Activated naive CD4-positive, alpha-beta T cell treated with anti-CD3 and anti-CD28 coated beads, Interleukin-2, amount 50 U/mL, for 72 hours (primary cell): ENCODE measurements at regions not wholly inside any gene's neighbourhood (a gene's known extent, or its start where the extent isn't known, plus 50 kb on each side); places are given as distances from the start of the nearest gene placed in this dataset.

Experiments used
- ATAC-seq, 2 donors: fragments of 150-1000 bp; cut with Tn5 transposase; 2 replicates each; pipeline ENCODE4 v1.10.0; 2021; ENCODE audit warnings: mild to moderate bottlenecking in 2 of 2, moderate library complexity in 2 of 2
- DNase-seq, 2 donors: peaks; one replicate each; pipeline ENCODE4 v3.0.0; 2021 to 2022; ENCODE audit warnings: low spot score in 2 of 2
- H3K27ac Mint-ChIP-seq, 2 donors: one replicate each; pipeline ENCODE4 v1.8.0; 2022; ENCODE audit warnings: mild to moderate bottlenecking in 2 of 2, mixed read lengths in 2 of 2
- H3K36me3 Mint-ChIP-seq, 2 donors: one replicate each; pipeline ENCODE4 v1.8.0; 2022; ENCODE audit warnings: mixed read lengths in 2 of 2
- H3K9me3 Mint-ChIP-seq, 2 donors: one replicate each; pipeline ENCODE4 v1.8.0; 2022; ENCODE audit warnings: mixed read lengths in 2 of 2

DNA sequence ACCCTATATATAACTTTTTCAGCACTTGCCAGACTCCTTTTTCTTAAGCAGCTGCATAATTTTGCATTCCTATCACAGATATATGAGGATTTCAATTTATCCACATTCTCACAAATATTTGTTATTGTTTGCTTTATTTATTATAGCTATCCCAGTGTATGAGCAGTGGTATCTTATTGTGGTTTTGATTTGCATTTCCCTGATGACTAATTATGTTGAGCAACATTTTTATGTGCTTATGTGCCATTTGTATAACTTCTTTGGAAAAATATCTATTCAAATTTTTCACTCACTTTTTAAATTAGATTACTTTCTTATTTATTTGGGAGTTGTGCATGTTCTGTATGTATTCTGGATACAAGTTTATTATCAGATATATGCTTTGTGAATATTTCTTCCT lies 361.9 kb downstream of the KCTD8 start:
- no peak for ATAC-seq
- no peaks in the 10 kb centered on the region for H3K36me3 Mint-ChIP-seq
- no peak for DNase-seq
- H3K27ac Mint-ChIP-seq, result no peak overlapping the region
- H3K9me3 Mint-ChIP-seq, result peaks cover 13 to 25% of the 10 kb centered on the region in 2 donors

- Mint-ChIP-seq H3K36me3 (no peaks in the 10 kb centered on the region), H3K9me3 (peaks cover 2 to 12% of the 10 kb centered on the region in 2 donors), H3K27ac (no peak overlapping the region)
- DNase-seq (no peak), ATAC-seq (no peak)
Measured at GRCh38 chr4:44093390-44093789, 355.2 kb downstream of the KCTD8 start.

- ATAC-seq (no peak), DNase-seq (no peak)
- Mint-ChIP-seq H3K36me3 (peaks cover 0 to 2% of the 10 kb centered on the region in 2 donors), H3K27ac (no peak overlapping the region), H3K9me3 (peaks cover 27% of the 10 kb centered on the region in 2 donors)
Measured at GRCh38 chr4:44098973-44099372, 349.6 kb downstream of the KCTD8 start.

GRCh38 chr4:44100456-44100855 lies 348.2 kb downstream of the KCTD8 start:
- Mint-ChIP-seq H3K9me3 (peaks cover 35 to 36% of the 10 kb centered on the region in 2 donors), H3K27ac (no peak overlapping the region), H3K36me3 (peaks cover 0 to 6% of the 10 kb centered on the region in 2 donors)
- no peak for DNase-seq
- ATAC-seq, result no peak

GRCh38 chr4:44118971-44119680 lies 329.5 kb downstream of the KCTD8 start:
- Mint-ChIP-seq H3K27ac (no peak overlapping the region), H3K9me3 (no peaks in the 10 kb centered on the region), H3K36me3 (peaks cover 0 to 6% of the 10 kb centered on the region in 2 donors)
- DNase-seq (no peak), ATAC-seq (no peak)

DNA sequence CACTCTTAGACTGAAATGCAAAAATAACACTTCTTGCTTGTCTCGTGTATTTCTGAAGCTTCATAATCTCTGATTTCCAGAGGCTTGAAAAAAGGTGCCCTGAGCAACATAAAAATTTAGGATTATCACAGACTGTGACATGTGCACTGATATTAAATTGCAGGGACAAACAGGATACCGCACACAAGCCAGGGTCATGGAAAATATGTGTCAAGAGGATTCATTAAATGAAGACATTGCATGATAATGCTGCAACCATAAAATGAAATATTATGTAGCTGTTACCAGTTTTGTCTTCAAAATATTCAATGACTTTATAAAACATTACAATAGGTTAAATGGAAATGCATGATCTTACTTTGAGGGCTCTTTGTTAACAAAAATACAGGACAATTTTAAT lies 328.0 kb downstream of the KCTD8 start:
- Mint-ChIP-seq H3K27ac (no peak overlapping the region), H3K36me3 (peaks cover 0 to 6% of the 10 kb centered on the region in 2 donors), H3K9me3 (no peaks in the 10 kb centered on the region)
- DNase-seq (no peak), ATAC-seq (no peak)

DNA sequence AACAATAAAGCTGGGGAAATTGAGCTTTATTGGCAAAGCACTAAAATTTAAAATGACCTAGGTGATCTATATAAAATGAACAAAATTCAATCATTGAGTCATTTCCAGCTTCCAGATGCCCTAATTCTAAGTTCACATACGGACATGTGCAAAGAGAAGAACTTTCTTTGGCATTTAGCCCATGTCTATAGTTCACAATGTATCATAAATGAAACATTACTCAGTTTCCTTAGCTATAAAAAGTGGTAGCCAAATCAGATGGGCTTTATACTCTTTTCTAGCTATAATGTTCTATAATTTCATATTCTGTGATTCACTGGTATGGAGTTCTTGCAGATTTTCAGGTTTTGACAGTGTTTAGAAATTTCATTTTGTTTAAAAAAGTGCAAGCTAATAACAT lies 327.4 kb downstream of the KCTD8 start:
- H3K36me3 Mint-ChIP-seq, result peaks cover 0 to 6% of the 10 kb centered on the region in 2 donors

More for the DNA sequence above, 327.4 kb downstream of the KCTD8 start:
- Mint-ChIP-seq H3K27ac (no peak overlapping the region), H3K9me3 (no peaks in the 10 kb centered on the region)
- ATAC-seq (no peak), DNase-seq (no peak)
